ENCODE measurements at regions not wholly inside any gene's neighbourhood (a gene's known extent, or its start where the extent isn't known, plus 50 kb on each side); places are given as distances from the start of the nearest gene placed in this dataset.

DNA sequence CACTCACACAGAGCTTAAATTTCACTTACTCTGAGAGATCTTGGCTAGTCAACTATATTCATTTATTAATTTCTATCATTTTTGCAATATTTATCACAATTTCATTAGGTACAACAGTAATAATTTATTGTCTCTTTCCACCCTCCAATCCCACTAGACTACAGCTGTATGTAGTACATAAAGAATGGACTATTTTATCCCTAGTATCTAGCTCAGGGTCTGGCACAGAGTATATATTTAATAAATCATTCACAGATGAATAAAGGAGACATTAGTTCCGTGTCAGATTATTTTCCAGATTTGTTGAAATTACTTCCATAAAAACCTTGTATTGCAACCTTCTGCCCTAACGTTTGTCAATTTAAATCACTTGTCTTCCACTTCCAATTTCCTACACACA is 1781.1 kb upstream of the SEL1L start:
- no peaks in the 10 kb centered on the region for H3K9me3 ChIP-seq (ENCODE audit: control insufficient read depth, low read length)
- no peak overlapping the region for H3K9ac ChIP-seq
- no peaks in the 10 kb centered on the region for H3K36me3 ChIP-seq (ENCODE audit: control insufficient read depth, insufficient read depth, low read length)
- H3K4me2 ChIP-seq (ENCODE audit: low read length), result no peak overlapping the region
- H3K27me3 ChIP-seq (ENCODE audit: control insufficient read depth, insufficient read depth, low read length), result no peaks in the 10 kb centered on the region
- H2AFZ ChIP-seq, result no peak overlapping the region
- H3K4me1 ChIP-seq, result peaks cover 19% of the 10 kb centered on the region
- TF ChIP-seq CTCF (IDR thresholded peaks at IDR 0.05), result no peak
- no peak overlapping the region for H3K4me3 ChIP-seq (ENCODE audit: low read depth, low read length)
- no peak overlapping the region for H3K27ac ChIP-seq
- H3K79me2 ChIP-seq, result no peaks in the 10 kb centered on the region

DNA sequence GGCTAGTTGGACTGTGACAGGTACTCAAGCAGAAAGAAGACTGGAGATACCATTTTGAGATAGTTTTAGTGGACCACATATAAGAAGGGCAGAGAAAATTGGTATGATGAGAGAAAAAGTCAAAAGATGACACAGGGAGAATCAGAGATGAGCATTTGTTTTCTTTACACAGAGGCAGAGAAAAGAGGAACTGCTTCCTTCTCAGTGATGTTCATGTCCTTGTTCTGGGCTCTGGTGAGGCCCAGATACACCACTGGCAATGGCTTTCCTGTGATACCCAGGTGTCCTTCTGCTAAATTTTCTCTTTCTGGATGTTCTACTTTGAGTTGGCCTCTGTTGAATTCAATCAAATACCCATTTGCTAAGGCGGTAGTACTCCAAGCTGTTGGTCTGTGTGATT is 1782.7 kb upstream of the SEL1L start:
- Histone ChIP-seq H3K4me3 (ENCODE audit: low read depth, low read length) (no peak overlapping the region), H3K27ac (no peak overlapping the region), H3K9me3 (ENCODE audit: control insufficient read depth, low read length) (no peaks in the 10 kb centered on the region), H3K79me2 (no peaks in the 10 kb centered on the region), H3K36me3 (ENCODE audit: control insufficient read depth, insufficient read depth, low read length) (no peaks in the 10 kb centered on the region), H3K9ac (no peak overlapping the region), H3K27me3 (ENCODE audit: control insufficient read depth, insufficient read depth, low read length) (no peaks in the 10 kb centered on the region), H3K4me2 (ENCODE audit: low read length) (no peak overlapping the region), H2AFZ (peak overlapping the region; percentile 23), H3K4me1 (peaks cover 19% of the 10 kb centered on the region)
- no peak for TF ChIP-seq CTCF (IDR thresholded peaks at IDR 0.05)

GRCh38 chr14:83320837-83321236 is 1787.2 kb upstream of the SEL1L start:
- no peaks in the 10 kb centered on the region for H3K9me3 ChIP-seq (ENCODE audit: control insufficient read depth, low read length)
- H3K27me3 ChIP-seq (ENCODE audit: control insufficient read depth, insufficient read depth, low read length), result no peaks in the 10 kb centered on the region
- H3K79me2 ChIP-seq, result no peaks in the 10 kb centered on the region
- no peaks in the 10 kb centered on the region for H3K36me3 ChIP-seq (ENCODE audit: control insufficient read depth, insufficient read depth, low read length)
- no peak overlapping the region for H3K9ac ChIP-seq
- H2AFZ ChIP-seq, result peak overlapping the region; percentile 4
- H3K27ac ChIP-seq, result no peak overlapping the region
- no peak overlapping the region for H3K4me2 ChIP-seq (ENCODE audit: low read length)
- no peak for TF ChIP-seq CTCF (IDR thresholded peaks at IDR 0.05)
- no peak overlapping the region for H3K4me3 ChIP-seq (ENCODE audit: low read depth, low read length)
- H3K4me1 ChIP-seq, result peaks cover 14% of the 10 kb centered on the region

DNA sequence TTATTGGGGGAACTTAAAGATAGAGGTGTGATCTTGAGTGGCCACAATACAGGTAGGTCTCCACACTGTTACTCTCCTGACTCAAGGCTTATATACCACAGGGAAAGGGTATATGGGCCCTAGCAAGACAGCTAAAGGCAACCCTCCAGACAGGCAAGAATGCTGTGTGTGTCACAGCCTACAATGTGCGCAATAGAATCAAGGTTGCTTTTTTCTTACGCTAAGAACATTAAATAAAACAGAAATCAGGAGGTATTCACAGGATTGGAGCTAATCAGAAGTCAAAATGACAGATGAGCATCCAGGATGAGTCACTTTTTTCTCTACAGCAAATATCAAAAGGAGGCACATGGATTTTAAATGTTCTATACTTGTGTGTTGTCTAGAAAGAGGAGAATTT is 1797.9 kb upstream of the SEL1L start:
- no peak overlapping the region for H3K27ac ChIP-seq
- TF ChIP-seq CTCF (IDR thresholded peaks at IDR 0.05), result no peak
- H3K4me3 ChIP-seq (ENCODE audit: low read depth, low read length), result no peak overlapping the region
- no peaks in the 10 kb centered on the region for H3K79me2 ChIP-seq
- no peak overlapping the region for H2AFZ ChIP-seq
- H3K9me3 ChIP-seq (ENCODE audit: control insufficient read depth, low read length), result no peaks in the 10 kb centered on the region
- no peak overlapping the region for H3K9ac ChIP-seq
- no peaks in the 10 kb centered on the region for H3K27me3 ChIP-seq (ENCODE audit: control insufficient read depth, insufficient read depth, low read length)
- H3K36me3 ChIP-seq (ENCODE audit: control insufficient read depth, insufficient read depth, low read length), result no peaks in the 10 kb centered on the region
- H3K4me1 ChIP-seq, result peaks cover 3% of the 10 kb centered on the region
- H3K4me2 ChIP-seq (ENCODE audit: low read length), result no peak overlapping the region

- H3K9me3 ChIP-seq (ENCODE audit: control insufficient read depth, low read length), result no peaks in the 10 kb centered on the region
- no peak overlapping the region for H3K4me2 ChIP-seq (ENCODE audit: low read length)
- no peaks in the 10 kb centered on the region for H3K36me3 ChIP-seq (ENCODE audit: control insufficient read depth, insufficient read depth, low read length)
- TF ChIP-seq CTCF (IDR thresholded peaks at IDR 0.05), result no peak
- H3K27ac ChIP-seq, result no peak overlapping the region
- no peak overlapping the region for H3K4me3 ChIP-seq (ENCODE audit: low read depth, low read length)
- no peaks in the 10 kb centered on the region for H3K79me2 ChIP-seq
- H3K9ac ChIP-seq, result no peak overlapping the region
- H3K27me3 ChIP-seq (ENCODE audit: control insufficient read depth, insufficient read depth, low read length), result no peaks in the 10 kb centered on the region
- H3K4me1 ChIP-seq, result no peaks in the 10 kb centered on the region
- H2AFZ ChIP-seq, result no peak overlapping the region
These were observed 1808.9 kb upstream of the SEL1L start for GRCh38 chr14:83342590-83342989.
